K562 (cell line): ENCODE measurements at regions not wholly inside any gene's neighbourhood (a gene's known extent, or its start where the extent isn't known, plus 50 kb on each side); places are given as distances from the start of the nearest gene placed in this dataset.

Experiments used
- ARID1B ChIP-seq: fragments of 450-650 bp; IDR thresholded peaks from 2 replicates; pipeline ENCODE4 v1.6.1; 2016; ENCODE audit warnings: antibody characterized with exemption, mild to moderate bottlenecking, inconsistent platforms
- ATF3 ChIP-seq, 2 experiments: fragments of 450-650 bp in 1 of 2; sonication (generic) in 1 of 2; formaldehyde crosslinking in 1 of 2; IDR thresholded peaks in 1 of 2; conservative IDR thresholded peaks in 1 of 2; 2 replicates each; pipeline versions ENCODE4 v1.6.1 to v1.8.1; 2016 to 2023; ENCODE audit warnings: mild to moderate bottlenecking in 2 of 2, moderate library complexity in 2 of 2, inconsistent platforms in 1 of 2, missing genetic modification reagents in 1 of 2
- CBFA2T2 ChIP-seq: fragments of 450-650 bp; conservative IDR thresholded peaks from 2 replicates; pipeline ENCODE4 v1.6.1; 2017; ENCODE audit warnings: mild to moderate bottlenecking
- CBX8 ChIP-seq: fragments of 200-600 bp; sonication (generic); IDR thresholded peaks from 2 replicates; pipeline ENCODE4 v1.6.1; 2012; ENCODE audit warnings: borderline replicate concordance, mixed run types, low read depth, mild to moderate bottlenecking, moderate library complexity, mixed read lengths, low read length, control low read depth, inconsistent platforms; ENCODE audit not compliant: poor library complexity, severe bottlenecking; ENCODE audit errors: extremely low read depth
- DPF2 ChIP-seq: fragments of 450-650 bp; IDR thresholded peaks from 2 replicates; pipeline ENCODE4 v1.6.1; 2016
- E2F6 ChIP-seq, 2 experiments: IDR thresholded peaks; 2 replicates each; pipeline ENCODE4 v1.6.1; 2011; ENCODE audit warnings: borderline replicate concordance in 1 of 2, control low read depth in 1 of 2, low read depth in 1 of 2, low read length in 1 of 2, mild to moderate bottlenecking in 1 of 2, mixed read lengths in 1 of 2, moderate library complexity in 1 of 2; ENCODE audit not compliant: insufficient read depth in 1 of 2, insufficient read length in 1 of 2, poor library complexity in 1 of 2, severe bottlenecking in 1 of 2; ENCODE audit errors: extremely low read depth in 1 of 2
- EP300 ChIP-seq: IDR thresholded peaks from 2 replicates; pipeline ENCODE4 v1.6.1; 2012; ENCODE audit warnings: low read length, improper control_type of control experiment
- HDAC3 ChIP-seq: fragments of 450-650 bp; IDR thresholded peaks from 2 replicates; pipeline ENCODE4 v1.6.1; 2018; ENCODE audit warnings: borderline replicate concordance, mild to moderate bottlenecking, moderate library complexity; ENCODE audit not compliant: partially characterized antibody
- JUND ChIP-seq, 2 experiments: IDR thresholded peaks; 2 replicates in 1 of 2; 3 replicates in 1 of 2; pipeline ENCODE4 v1.6.1; 2011; ENCODE audit warnings: borderline replicate concordance in 2 of 2, low read depth in 2 of 2, low read length in 2 of 2, improper control_type of control experiment in 1 of 2, missing biosample characterization in 1 of 2, missing genetic modification characterization in 1 of 2, missing genetic modification reagents in 1 of 2
- NCOA1 ChIP-seq: fragments of 450-650 bp; IDR thresholded peaks from 2 replicates; pipeline ENCODE4 v1.6.1; 2016; ENCODE audit warnings: low read depth
- NCOR1 ChIP-seq: fragments of 450-650 bp; IDR thresholded peaks from 2 replicates; pipeline ENCODE4 v1.6.1; 2016; ENCODE audit warnings: mild to moderate bottlenecking, moderate library complexity
- NFE2 ChIP-seq: IDR thresholded peaks from 2 replicates; pipeline ENCODE4 v1.6.1; 2014; ENCODE audit warnings: antibody characterized with exemption, low read depth
- NFE2L1 ChIP-seq: fragments of 450-650 bp; IDR thresholded peaks from 2 replicates; pipeline ENCODE4 v1.6.1; 2016; ENCODE audit warnings: missing genetic modification characterization, low read depth, mild to moderate bottlenecking, missing compliant biosample characterization, moderate library complexity, borderline replicate concordance
- POLR2B ChIP-seq: fragments of 450-650 bp; IDR thresholded peaks from 2 replicates; pipeline ENCODE4 v1.6.1; 2018; ENCODE audit warnings: low read depth; ENCODE audit not compliant: partially characterized antibody
- RFX5 ChIP-seq: IDR thresholded peaks from 2 replicates; pipeline ENCODE4 v1.6.1; 2011; ENCODE audit warnings: low read depth, mild to moderate bottlenecking, improper control_type of control experiment, low read length
- SMAD4 ChIP-seq: fragments of 250-450 bp; sonication (Bioruptor Pico); conservative IDR thresholded peaks from 2 replicates; pipeline ENCODE4 v1.8.0; 2021; ENCODE audit warnings: inconsistent platforms, mild to moderate bottlenecking, moderate library complexity
- SMARCA4 ChIP-seq: fragments of 450-650 bp; IDR thresholded peaks from 2 replicates; pipeline ENCODE4 v1.6.1; 2016
- SMARCC2 ChIP-seq: fragments of 450-650 bp; IDR thresholded peaks from 2 replicates; pipeline ENCODE4 v1.6.1; 2017; ENCODE audit warnings: antibody characterized with exemption, moderate library complexity, mild to moderate bottlenecking, low read depth
- SMARCE1 ChIP-seq: fragments of 450-650 bp; IDR thresholded peaks from 2 replicates; pipeline ENCODE4 v1.7.1; 2016; ENCODE audit warnings: mild to moderate bottlenecking
- TBP ChIP-seq: optimal IDR thresholded peaks from 2 replicates; pipeline ENCODE3; 2011; ENCODE audit warnings: low read depth, low read length, improper control_type of control experiment
- ZNF316 ChIP-seq: fragments of 450-650 bp; IDR thresholded peaks from 2 replicates; pipeline ENCODE4 v1.6.1; 2016
- ZNF431 ChIP-seq: sonication (generic); formaldehyde crosslinking; IDR thresholded peaks from 2 replicates; pipeline ENCODE4 v1.8.0; 2022; ENCODE audit warnings: mild to moderate bottlenecking, missing genetic modification reagents
- ZNF766 ChIP-seq: fragments of 200-800 bp; sonication (Bioruptor generic); conservative IDR thresholded peaks from 2 replicates; pipeline ENCODE4 v1.6.1; 2016; ENCODE audit warnings: missing genetic modification characterization, missing compliant biosample characterization
- ZNF77 ChIP-seq: fragments of 250-450 bp; sonication (Bioruptor Pico); IDR thresholded peaks from 2 replicates; pipeline ENCODE4 v1.5.0; 2020
- TF ChIP-seq, protein P1 (sequence below), 3 experiments: fragments of 200-800 bp in 1 of 3; sonication (Bioruptor generic) in 1 of 3; sonication (generic) in 1 of 3; formaldehyde crosslinking in 1 of 3; IDR thresholded peaks; 2 replicates each; pipeline versions ENCODE4 v1.6.1 to v1.8.0; 2016 to 2022; ENCODE audit warnings: mild to moderate bottlenecking in 2 of 3, missing compliant biosample characterization in 2 of 3, missing genetic modification characterization in 2 of 3, missing genetic modification reagents in 1 of 3

GRCh38 chr14:89000007-89000942 lies 175.8 kb downstream of the TTC8 start (continued):
- TF ChIP-seq CBX8: no peak
- peak; percentile 25; the same call in 1 of the 2 replicates for TF ChIP-seq SMARCC2
- peak; percentile 87 for TF ChIP-seq NCOR1
- TF ChIP-seq RFX5: no peak
- peak; percentile 79 for TF ChIP-seq JUND (IDR thresholded peaks at IDR 0.05; ENCODE audit: borderline replicate concordance, low read depth, low read length)
- TF ChIP-seq JUND (tag; IDR thresholded peaks at IDR 0.05; ENCODE audit: borderline replicate concordance, low read depth, low read length): peak; percentile 77; the same call in 2 of the 3 replicates
- peak; percentile 100 for TF ChIP-seq ZNF316
- peak; percentile 81 for TF ChIP-seq DPF2
- peak; percentile 76 for TF ChIP-seq ATF3 (IDR thresholded peaks at IDR 0.05)
- TF ChIP-seq ATF3 (CRISPR knock-in tag; conservative IDR thresholded peaks at IDR 0.05): no peak
- TF ChIP-seq, protein P1, sequence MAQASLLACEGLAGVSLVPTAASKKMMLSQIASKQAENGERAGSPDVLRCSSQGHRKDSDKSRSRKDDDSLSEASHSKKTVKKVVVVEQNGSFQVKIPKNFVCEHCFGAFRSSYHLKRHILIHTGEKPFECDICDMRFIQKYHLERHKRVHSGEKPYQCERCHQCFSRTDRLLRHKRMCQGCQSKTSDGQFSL (CRISPR knock-in tag; IDR thresholded peaks at IDR 0.05): no peak
- TF ChIP-seq, protein P1 (tag; IDR thresholded peaks at IDR 0.05): no peak
- peak; percentile 69 for TF ChIP-seq EP300
- peak; percentile 96 for TF ChIP-seq NFE2
- peak; percentile 62; the same call in 1 of the 2 replicates for TF ChIP-seq NCOA1
- TF ChIP-seq ZNF766 (CRISPR knock-in tag): no peak
- no peak for TF ChIP-seq ZNF77 (CRISPR knock-in tag)
- TF ChIP-seq HDAC3: peak; percentile 66
- TF ChIP-seq NFE2L1 (tag): peak; percentile 97
- 0 out of 2 replicates have a peak, but pooled peaks have one; percentile 36 for TF ChIP-seq CBFA2T2
- peak; percentile 79 for TF ChIP-seq ARID1B
- TF ChIP-seq SMAD4 (CRISPR knock-in tag): peak; percentile 97
- no peak for TF ChIP-seq POLR2B
- TF ChIP-seq E2F6 (IDR thresholded peaks at IDR 0.05; ENCODE audit: borderline replicate concordance in 1 of 2, extremely low read depth in 1 of 2, insufficient read depth in 1 of 2, insufficient read length in 1 of 2, low read depth in 1 of 2, low read length in 1 of 2, poor library complexity in 1 of 2, severe bottlenecking in 1 of 2): no peak
- TF ChIP-seq SMARCE1: peak; percentile 66
- TF ChIP-seq ZNF431 (CRISPR knock-in tag): no peak
- no peak for TF ChIP-seq TBP
- peak; percentile 66 for TF ChIP-seq SMARCA4
